ENCODE measurements at regions not wholly inside any gene's neighbourhood (a gene's known extent, or its start where the extent isn't known, plus 50 kb on each side); places are given as distances from the start of the nearest gene placed in this dataset.

- TF ChIP-seq ZNF749 (CRISPR knock-in tag; IDR thresholded peaks at IDR 0.05; ENCODE audit: borderline replicate concordance) (no peak), FOXP4 (CRISPR knock-in tag; IDR thresholded peaks at IDR 0.05) (no peak), ZFY (CRISPR knock-in tag; IDR thresholded peaks at IDR 0.05) (no peak), ZC3H13 (CRISPR knock-in tag; IDR thresholded peaks at IDR 0.05) (no peak)
Observed at GRCh38 chr6:117142142-117142541, 123.2 kb upstream of the VGLL2 start (continued).

- H3K9ac ChIP-seq (ENCODE audit: insufficient read depth, low read depth, low read length), result no peak overlapping the region
- intact Hi-C loops (cut with micrococcal nuclease; ENCODE audit: unreplicated experiment) (no loop called here), in situ Hi-C loops (cut with HindIII; ENCODE audit: extremely low pct_ligation_motif_present, low pct_unique_long_range_greater_than_20kb) (no loop called here)
- POLR2A ChIA-PET, result no interaction called here
- TF ChIP-seq RFX3 (CRISPR knock-in tag; IDR thresholded peaks at IDR 0.05) (no peak), SATB2 (CRISPR knock-in tag; IDR thresholded peaks at IDR 0.05) (no peak), FOSL1 (CRISPR knock-in tag; IDR thresholded peaks at IDR 0.05; ENCODE audit: borderline replicate concordance) (no peak), NR1H2 (CRISPR knock-in tag; IDR thresholded peaks at IDR 0.05; ENCODE audit: borderline replicate concordance, low read depth) (no peak)
- CTCF ChIA-PET (ENCODE audit: low intra/inter-chr PET ratio, low total read pairs), result no interaction called here
- DNase-seq (ENCODE audit: low spot score), result no peak
- no peaks in the 10 kb centered on the region for H4K20me1 ChIP-seq (ENCODE audit: insufficient read depth, low read length)
- H3K4me1 ChIP-seq (ENCODE audit: insufficient read depth, low read length), result no peaks in the 10 kb centered on the region
- H3K9me3 ChIP-seq (ENCODE audit: low read length), result peaks cover 23% of the 10 kb centered on the region
- H2AFZ ChIP-seq (ENCODE audit: low read length), result no peak overlapping the region
- no peak overlapping the region for H3K27ac ChIP-seq (ENCODE audit: extremely low read length, insufficient read depth, low read length)
- no TSS peak for BruUV-seq (replicated peaks)
- no peaks in the 10 kb centered on the region for H3K27me3 ChIP-seq (ENCODE audit: control insufficient read depth in 1 of 2, insufficient read depth in 2 of 2, low read length in 2 of 2)
- no peak for ATAC-seq
- no peak overlapping the region for H3K4me3 ChIP-seq (replicated peaks in 1 of 3; ENCODE audit: insufficient read depth in 1 of 3, low read depth in 2 of 3, low read length in 3 of 3)
- no peaks in the 10 kb centered on the region for H3K36me3 ChIP-seq (replicated peaks in 1 of 2; ENCODE audit: control insufficient read depth in 1 of 2, insufficient read depth in 2 of 2, low read length in 2 of 2)
- WGBS (ENCODE audit: low lambda C conversion rate), result 0% methylated on average over 1 of the region's 1 CpG
- no peaks in the 10 kb centered on the region for H3K79me2 ChIP-seq (ENCODE audit: insufficient read depth, low read length)
- H3K4me2 ChIP-seq (ENCODE audit: low read depth, low read length), result no peak overlapping the region
- FAIRE-seq, result no peak
Observed at GRCh38 chr6:117142995-117143394, 122.4 kb upstream of the VGLL2 start.

All from HepG2 (cell line).